Pancreas (tissue), 10 donors: ENCODE measurements at regions not wholly inside any gene's neighbourhood (a gene's known extent, or its start where the extent isn't known, plus 50 kb on each side); places are given as distances from the start of the nearest gene placed in this dataset.

Source experiments
- ATAC-seq, 4 donors: fragments of 200-7000 bp; cut with Tn5 transposase; one replicate each; pipeline versions ENCODE4 v1.8.0 to v1.9.1; 2020; ENCODE audit warnings: mild to moderate bottlenecking in 4 of 4, moderate library complexity in 4 of 4
- DNase-seq, 6 donors: peaks; one replicate each; pipeline ENCODE4 v3.0.0-alpha.2; 2020
- FAIRE-seq: peaks from 2 replicates; lab custom pipeline; 2012; peaks lifted over from hg19 to GRCh38; lab: Jason Lieb, UNC
- H3K27ac ChIP-seq, 4 donors: fragments of 200-600 bp; sonication (generic); 1 replicate in 3 of 4; 2 replicates in 1 of 4; pipeline versions ENCODE4 v1.5.0 to v1.8.0; 2020
- H3K27me3 ChIP-seq, 4 donors: fragments of 200-600 bp; one replicate each; pipeline ENCODE4 v1.8.0; 2021
- H3K36me3 ChIP-seq, 3 donors: fragments of 200-600 bp; sonication (generic) in 1 of 3; one replicate each; pipeline versions ENCODE4 v1.5.0 to v1.8.0; 2020 to 2021
- H3K4me1 ChIP-seq, 3 donors: fragments of 200-600 bp; one replicate each; pipeline ENCODE4 v1.8.0; 2021
- H3K4me3 ChIP-seq, 4 donors: fragments of 200-600 bp; sonication (generic) in 2 of 4; one replicate each; pipeline versions ENCODE4 v1.5.0 to v1.8.0; 2020 to 2021
- H3K9me3 ChIP-seq, 4 donors: fragments of 200-600 bp; one replicate each; pipeline ENCODE4 v1.8.0; 2021
- CTCF ChIP-seq, 4 donors: fragments of 200-600 bp; sonication (generic) in 3 of 4; IDR thresholded peaks; one replicate each; pipeline versions ENCODE4 v1.5.0 to v1.8.0; 2021; ENCODE audit warnings: antibody characterized with exemption in 4 of 4
- WGBS, 2 donors: extraction: QIAGEN DNeasy Blood & Tissue Kit; methylation state at CpG; one replicate each; pipeline ENCODE4 v1.1.7; 2013; 5-methylcytosine and 5-hydroxymethylcytosine counted together
- intact Hi-C, 3 donors: fragments of 100-400 bp; cut with DNase I; formaldehyde crosslinking; loops; one replicate each; pipeline versions ENCODE4 v1.11.1 to v1.14.2; 2022
- donor health status: healthy with polysubstance abuse.
- donor health status: DM: no; HTN: no; CAD: no; lungs with moderate emphysema.
- donor health status: DM: no; HTN: no; CAD: no.
- donor health status: control.
- donor health status: control.
- donor health status: Bipolar disorder and iron deficiency.
- donor health status: DM: yes; HTN: yes; CAD: no.
- donor health status: DM: no; HTN: no; CAD: no.
- donor health status: DM: no; HTN: no; CAD: no.
- donor health status: DM: yes; HTN: yes; CAD: no.

- ATAC-seq (no peak), FAIRE-seq (no peak), DNase-seq (no peak)
- no peak for TF ChIP-seq CTCF (IDR thresholded peaks at IDR 0.05)
- H3K27me3 ChIP-seq: no peaks in the 10 kb centered on the region
- no peaks in the 10 kb centered on the region for H3K9me3 ChIP-seq
- H3K36me3 ChIP-seq: no peaks in the 10 kb centered on the region
- intact Hi-C loops: no loop called here
- H3K4me1 ChIP-seq: peaks cover 0 to 6% (median 4%) of the 10 kb centered on the region in 3 donors
- 38 to 43% methylated on average over 4 of the region's 4 CpGs for WGBS, 2 donors
- no peak overlapping the region for H3K27ac ChIP-seq
- H3K4me3 ChIP-seq: no peak overlapping the region
These were observed 174.6 kb downstream of the RWDD3 start for GRCh38 chr1:95408507-95409136.

GRCh38 chr1:95409276-95409675, 175.3 kb downstream of the RWDD3 start:
- no peak for FAIRE-seq
- H3K9me3 ChIP-seq: no peaks in the 10 kb centered on the region
- no peak for TF ChIP-seq CTCF (IDR thresholded peaks at IDR 0.05)
- no peaks in the 10 kb centered on the region for H3K27me3 ChIP-seq
- intact Hi-C loops: no loop called here
- no peak for ATAC-seq
- no peak overlapping the region for H3K4me3 ChIP-seq
- DNase-seq: no peak
- no peaks in the 10 kb centered on the region for H3K36me3 ChIP-seq
- 57 to 59% methylated on average over 1 of the region's 1 CpG for WGBS, 2 donors
- peaks cover 0 to 6% (median 4%) of the 10 kb centered on the region in 3 donors for H3K4me1 ChIP-seq
- no peak overlapping the region for H3K27ac ChIP-seq

GRCh38 chr1:95409901-95410300, 175.9 kb downstream of the RWDD3 start:
- peak in 3 of 4 donors; percentile 62 to 84 (median 63) for ATAC-seq
- 15 to 23% methylated on average over 3 of the region's 3 CpGs for WGBS, 2 donors
- H3K9me3 ChIP-seq: no peaks in the 10 kb centered on the region
- DNase-seq: peak in 1 of 6 donors; percentile 15
- no peak overlapping the region for H3K4me3 ChIP-seq
- peaks cover 0 to 6% (median 4%) of the 10 kb centered on the region in 3 donors for H3K4me1 ChIP-seq
- no peaks in the 10 kb centered on the region for H3K27me3 ChIP-seq
- H3K36me3 ChIP-seq: no peaks in the 10 kb centered on the region
- no peak for FAIRE-seq
- intact Hi-C loops: no loop called here
- H3K27ac ChIP-seq: no peak overlapping the region
- TF ChIP-seq CTCF (IDR thresholded peaks at IDR 0.05): no peak

- FAIRE-seq (no peak), ATAC-seq (no peak), DNase-seq (no peak)
- Histone ChIP-seq H3K27ac (no peak overlapping the region), H3K4me1 (peaks cover 0 to 2% (median 2%) of the 10 kb centered on the region in 3 donors), H3K4me3 (no peak overlapping the region), H3K36me3 (no peaks in the 10 kb centered on the region), H3K27me3 (no peaks in the 10 kb centered on the region), H3K9me3 (no peaks in the 10 kb centered on the region)
- no peak for TF ChIP-seq CTCF (IDR thresholded peaks at IDR 0.05)
- intact Hi-C loops: no loop called here
These were observed 181.1 kb downstream of the RWDD3 start for GRCh38 chr1:95415146-95415545.

- intact Hi-C loops: no loop called here
- H3K27ac ChIP-seq: no peak overlapping the region
- FAIRE-seq (no peak), ATAC-seq (no peak), DNase-seq (no peak)
- no peaks in the 10 kb centered on the region for H3K4me1 ChIP-seq
- H3K36me3 ChIP-seq: no peaks in the 10 kb centered on the region
- 44 to 68% methylated on average over 1 of the region's 1 CpG for WGBS, 2 donors
- no peaks in the 10 kb centered on the region for H3K9me3 ChIP-seq
- H3K27me3 ChIP-seq: no peaks in the 10 kb centered on the region
- no peak for TF ChIP-seq CTCF (IDR thresholded peaks at IDR 0.05)
- no peak overlapping the region for H3K4me3 ChIP-seq
These were observed 192.8 kb downstream of the RWDD3 start for GRCh38 chr1:95426772-95427171.
